Tibial nerve (tissue), 4 donors: ENCODE measurements at regions not wholly inside any gene's neighbourhood (a gene's known extent, or its start where the extent isn't known, plus 50 kb on each side); places are given as distances from the start of the nearest gene placed in this dataset.

Experiments used
- EP300 ChIP-seq, 2 donors: sonication (generic); formaldehyde crosslinking; IDR thresholded peaks; one replicate each; pipeline ENCODE4 v1.6.1; 2017; ENCODE audit warnings: antibody characterized with exemption in 2 of 2, mild to moderate bottlenecking in 1 of 2
- POLR2A ChIP-seq, 2 donors: fragments of 450-650 bp; IDR thresholded peaks; one replicate each; pipeline ENCODE4 v1.6.1; 2017; ENCODE audit warnings: antibody characterized with exemption in 2 of 2, mild to moderate bottlenecking in 2 of 2, moderate library complexity in 2 of 2
- TF ChIP-seq, protein P1 (sequence below), 5 experiments: fragments of 200-600 bp in 3 of 5; fragments of 450-650 bp in 2 of 5; sonication (generic) in 3 of 5; IDR thresholded peaks; one replicate each; pipeline ENCODE4 v1.5.1; 2016 to 2019; ENCODE audit warnings: antibody characterized with exemption in 5 of 5, mild to moderate bottlenecking in 3 of 5, moderate library complexity in 2 of 5

DNA sequence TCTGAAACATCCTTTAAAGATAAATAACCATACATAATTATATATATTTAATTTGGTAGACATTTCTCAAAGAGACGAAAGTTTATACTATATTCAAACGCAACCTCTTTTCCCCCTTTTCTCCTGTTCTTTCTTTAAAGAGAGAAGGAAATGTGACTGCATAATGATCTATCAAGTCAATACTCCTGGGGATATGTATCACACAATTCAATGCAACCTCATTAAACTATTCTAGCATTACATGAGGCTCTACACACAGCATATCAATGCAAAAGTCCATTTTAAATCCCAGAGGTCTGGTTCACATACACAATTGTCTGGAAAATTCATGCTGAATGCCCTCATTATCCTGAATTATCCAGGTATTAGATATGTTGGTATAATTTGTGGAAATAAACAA, 330.7 kb downstream of the LMX1A start:
- TF ChIP-seq, protein P1, sequence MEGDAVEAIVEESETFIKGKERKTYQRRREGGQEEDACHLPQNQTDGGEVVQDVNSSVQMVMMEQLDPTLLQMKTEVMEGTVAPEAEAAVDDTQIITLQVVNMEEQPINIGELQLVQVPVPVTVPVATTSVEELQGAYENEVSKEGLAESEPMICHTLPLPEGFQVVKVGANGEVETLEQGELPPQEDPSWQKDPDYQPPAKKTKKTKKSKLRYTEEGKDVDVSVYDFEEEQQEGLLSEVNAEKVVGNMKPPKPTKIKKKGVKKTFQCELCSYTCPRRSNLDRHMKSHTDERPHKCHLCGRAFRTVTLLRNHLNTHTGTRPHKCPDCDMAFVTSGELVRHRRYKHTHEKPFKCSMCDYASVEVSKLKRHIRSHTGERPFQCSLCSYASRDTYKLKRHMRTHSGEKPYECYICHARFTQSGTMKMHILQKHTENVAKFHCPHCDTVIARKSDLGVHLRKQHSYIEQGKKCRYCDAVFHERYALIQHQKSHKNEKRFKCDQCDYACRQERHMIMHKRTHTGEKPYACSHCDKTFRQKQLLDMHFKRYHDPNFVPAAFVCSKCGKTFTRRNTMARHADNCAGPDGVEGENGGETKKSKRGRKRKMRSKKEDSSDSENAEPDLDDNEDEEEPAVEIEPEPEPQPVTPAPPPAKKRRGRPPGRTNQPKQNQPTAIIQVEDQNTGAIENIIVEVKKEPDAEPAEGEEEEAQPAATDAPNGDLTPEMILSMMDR (IDR thresholded peaks at IDR 0.05), result no peak
- no peak for TF ChIP-seq EP300 (IDR thresholded peaks at IDR 0.05)
- no peak for TF ChIP-seq POLR2A (IDR thresholded peaks at IDR 0.05)
